ENCODE measurements at regions not wholly inside any gene's neighbourhood (a gene's known extent, or its start where the extent isn't known, plus 50 kb on each side); places are given as distances from the start of the nearest gene placed in this dataset.

DNA sequence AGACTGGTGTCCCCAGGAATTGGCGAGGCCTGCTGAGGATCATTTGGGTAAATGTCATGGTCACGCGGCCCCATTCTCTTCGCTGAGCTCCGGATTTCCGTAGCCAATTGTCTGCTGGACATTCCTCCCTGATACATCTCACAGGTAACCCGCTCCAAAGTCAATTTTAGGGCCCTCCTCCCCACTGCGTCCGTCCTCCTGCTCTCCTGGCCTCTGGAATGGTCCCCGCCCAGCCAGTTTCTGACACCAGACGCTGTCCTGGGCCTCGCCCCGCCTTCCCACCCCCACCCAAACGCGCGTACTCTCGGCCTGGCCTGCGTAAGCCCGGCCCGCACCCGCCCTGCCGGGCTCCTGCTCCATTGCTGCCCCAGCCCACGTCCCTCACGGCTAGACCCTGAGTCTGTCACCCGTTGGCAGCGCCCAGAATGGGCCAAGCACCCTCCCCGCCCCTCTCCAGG lies 202.0 kb downstream of the AUH start:
- DNase-seq (ENCODE audit: low spot score): no peak

DNA sequence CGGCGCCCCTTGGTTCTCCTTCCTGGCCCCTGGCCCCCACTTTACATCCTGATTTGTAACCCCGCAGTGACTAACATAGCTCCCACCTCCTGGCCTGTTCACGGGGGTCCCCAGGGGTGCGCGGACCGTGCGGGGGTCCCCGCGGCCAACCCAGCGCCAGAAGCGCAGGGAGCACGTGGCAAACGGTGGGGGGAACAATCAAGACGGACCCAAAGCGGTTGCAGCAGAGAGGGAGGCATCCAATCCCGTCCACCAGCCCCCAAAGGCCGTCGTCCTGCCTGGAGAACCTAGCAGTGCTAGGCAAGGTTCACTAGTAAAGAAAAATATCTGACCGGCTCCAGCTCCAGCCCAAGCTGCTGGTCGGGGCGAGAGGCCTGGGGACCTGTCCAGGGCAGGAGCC lies 201.5 kb downstream of the AUH start:
- no peak for DNase-seq (ENCODE audit: low spot score)

DNA sequence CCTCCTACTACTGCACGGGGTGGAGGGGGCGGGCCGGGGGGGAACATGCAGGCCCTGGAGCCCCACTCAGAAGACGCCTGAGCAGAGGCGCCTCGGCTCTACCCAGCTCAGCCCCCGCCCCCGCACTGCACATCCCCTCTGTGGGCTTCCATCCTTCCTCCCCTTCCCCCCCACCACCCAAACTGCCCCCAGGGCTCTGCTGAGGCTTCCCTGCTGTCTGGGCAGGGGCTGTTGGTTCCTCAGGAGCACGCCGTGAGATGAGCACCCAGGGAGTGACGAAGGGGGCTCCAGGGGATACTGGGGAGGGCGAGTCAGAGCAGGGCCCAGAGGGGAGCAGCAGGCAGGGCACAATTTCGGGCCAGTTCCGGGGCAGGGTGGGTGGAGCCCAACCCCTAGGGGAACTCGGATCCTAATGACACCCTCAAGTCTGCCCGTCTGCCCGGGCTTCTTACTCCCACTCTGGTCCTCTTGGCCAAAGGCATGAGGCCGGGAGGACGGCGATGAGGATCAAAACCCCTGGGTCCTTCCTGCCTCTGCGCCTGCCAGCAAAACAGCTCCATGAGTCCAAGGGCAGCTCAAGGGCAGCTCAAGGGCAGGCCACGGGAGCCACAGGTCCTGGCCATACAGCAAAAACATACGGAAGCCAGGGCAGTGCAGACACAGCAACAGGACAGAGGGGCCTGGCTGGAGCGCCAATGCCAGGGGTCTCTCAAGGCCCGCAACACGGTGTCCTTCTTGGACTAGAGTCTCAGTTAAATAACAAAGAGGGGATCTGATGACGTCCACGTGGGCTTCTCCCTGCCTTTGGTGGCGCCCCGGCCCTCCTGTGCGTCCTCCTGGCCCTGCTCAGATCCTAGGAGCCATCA lies 200.9 kb downstream of the AUH start:
- DNase-seq (ENCODE audit: low spot score): no peak

DNA sequence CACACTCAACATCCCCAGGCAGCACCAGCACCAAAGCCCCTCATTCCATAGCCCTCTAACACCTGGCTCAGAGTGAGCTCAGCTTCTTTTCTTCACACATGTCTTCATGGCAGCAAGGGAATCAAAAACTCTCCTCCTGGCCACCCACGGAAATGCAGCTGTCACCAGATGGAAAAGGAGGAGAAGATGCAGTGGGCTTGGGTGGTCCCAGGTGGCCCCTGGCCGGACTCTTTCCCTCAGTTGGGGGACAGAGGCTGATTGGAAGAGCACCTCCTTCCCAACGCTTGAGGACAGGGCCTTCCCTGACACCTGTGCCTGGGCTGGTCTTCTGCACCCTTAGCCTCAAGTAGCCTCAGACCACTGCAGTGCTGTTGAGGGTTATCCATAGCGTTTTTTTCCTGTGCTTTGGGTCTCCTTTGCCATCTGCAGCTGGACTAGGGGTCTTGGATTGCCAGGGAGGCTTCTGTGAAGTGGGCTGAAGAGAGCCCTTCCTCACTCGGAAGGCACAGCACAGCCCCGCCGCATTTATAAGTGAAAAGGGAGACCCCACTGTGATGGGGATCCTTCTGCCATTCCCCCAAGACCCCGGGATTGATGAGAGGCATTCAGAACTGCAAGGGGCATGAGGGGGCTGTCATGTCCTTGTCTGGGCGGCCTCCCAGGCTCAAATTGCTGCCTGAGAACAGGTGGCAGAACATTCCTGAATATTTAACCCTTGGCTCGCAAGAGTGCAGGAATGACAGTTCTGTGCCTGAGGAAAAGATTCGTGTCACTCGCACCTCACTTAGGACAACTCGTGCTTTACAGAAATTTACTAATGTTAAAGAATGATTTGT lies 200.0 kb downstream of the AUH start:
- DNase-seq (ENCODE audit: low spot score): no peak

GRCh38 chr9:91162311-91162710 lies 199.4 kb downstream of the AUH start:
- peak; percentile 36 for DNase-seq (ENCODE audit: low spot score)

DNA sequence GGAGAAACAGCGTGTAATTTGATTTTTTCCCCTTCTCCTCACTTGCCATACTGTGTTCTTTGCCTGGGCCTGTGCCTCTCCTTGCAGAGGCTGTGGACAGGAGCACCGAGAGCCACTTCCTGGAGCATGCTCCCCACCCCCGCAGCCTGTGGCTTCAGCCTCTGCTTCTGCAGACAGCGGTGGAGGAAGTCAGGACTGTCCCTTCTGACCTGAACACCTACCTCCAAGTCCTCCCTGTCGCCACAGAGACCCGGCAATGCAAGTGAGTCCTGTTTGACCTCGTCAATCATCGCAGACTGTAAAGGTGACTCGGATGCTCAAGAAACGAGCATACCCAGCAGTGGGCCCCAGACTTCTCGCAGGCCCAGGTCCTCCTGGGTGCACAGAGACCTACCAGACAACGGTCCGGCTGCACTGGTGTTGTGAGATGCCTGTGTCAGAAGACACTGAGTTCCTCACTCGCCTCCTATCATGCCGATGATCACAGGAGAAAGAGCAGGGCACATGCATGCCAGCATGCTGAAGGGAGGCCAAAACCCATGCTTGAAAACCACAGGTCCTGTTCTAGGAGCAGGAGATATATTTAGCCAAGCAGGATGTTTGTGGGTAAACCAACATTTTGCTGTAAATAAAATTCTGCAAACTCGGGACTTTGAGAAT lies 198.8 kb downstream of the AUH start:
- peak; percentile 25 for DNase-seq (ENCODE audit: low spot score)

- DNase-seq (ENCODE audit: low spot score): no peak
These were observed 198.3 kb downstream of the AUH start for GRCh38 chr9:91163444-91163772.

- no peak for DNase-seq (ENCODE audit: low spot score)
These were observed 197.8 kb downstream of the AUH start for GRCh38 chr9:91163773-91164471.

Measured in CD4-positive, alpha-beta T cell treated with Interleukin-15 for 4 hours (primary cell).